Dermis blood vessel endothelial cell (primary cell): ENCODE measurements at regions not wholly inside any gene's neighbourhood (a gene's known extent, or its start where the extent isn't known, plus 50 kb on each side); places are given as distances from the start of the nearest gene placed in this dataset.

Experiments used
- DNase-seq: peaks from one replicate; pipeline ENCODE4 v3.0.0; 2010

DNA sequence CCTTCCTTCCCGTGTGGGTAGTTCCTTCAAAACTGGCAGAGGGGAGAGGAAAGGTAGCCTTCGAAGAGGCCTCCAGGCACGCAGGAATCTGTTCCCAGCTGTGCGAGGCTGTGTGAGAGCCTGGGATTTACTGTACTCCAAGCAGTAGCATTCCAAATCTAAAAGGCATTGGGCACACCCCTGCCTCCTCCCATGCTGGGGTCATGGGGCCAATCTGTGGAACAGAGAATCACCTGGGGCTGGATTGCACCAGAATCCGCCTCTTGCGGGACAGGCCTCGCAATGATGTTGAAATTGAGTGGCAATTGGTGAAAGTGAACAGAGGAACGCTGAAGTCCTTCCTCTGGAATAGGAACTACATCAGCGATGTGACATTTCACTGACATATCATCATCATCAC is 72.5 kb upstream of the IRX3 start:
- DNase-seq: no peak

DNA sequence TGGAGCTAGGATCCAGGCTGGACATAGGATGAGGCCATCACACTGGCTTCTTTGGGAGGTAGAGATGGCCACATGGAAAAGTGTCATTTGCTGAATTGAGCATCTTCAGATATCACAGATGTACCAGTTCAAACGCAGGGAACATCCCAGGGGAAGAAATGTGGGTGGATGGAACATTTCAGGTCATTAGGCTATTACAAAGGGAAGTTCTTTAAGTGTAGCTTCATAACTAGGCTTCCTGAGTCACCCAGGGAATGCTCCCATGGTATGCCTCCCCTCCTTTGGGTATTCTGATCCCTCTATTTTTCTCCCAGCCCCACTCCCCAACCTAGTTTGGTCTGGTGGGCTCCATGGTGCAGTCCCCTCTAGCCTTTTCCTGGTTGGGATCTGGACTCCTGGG is 69.8 kb upstream of the IRX3 start:
- no peak for DNase-seq

DNA sequence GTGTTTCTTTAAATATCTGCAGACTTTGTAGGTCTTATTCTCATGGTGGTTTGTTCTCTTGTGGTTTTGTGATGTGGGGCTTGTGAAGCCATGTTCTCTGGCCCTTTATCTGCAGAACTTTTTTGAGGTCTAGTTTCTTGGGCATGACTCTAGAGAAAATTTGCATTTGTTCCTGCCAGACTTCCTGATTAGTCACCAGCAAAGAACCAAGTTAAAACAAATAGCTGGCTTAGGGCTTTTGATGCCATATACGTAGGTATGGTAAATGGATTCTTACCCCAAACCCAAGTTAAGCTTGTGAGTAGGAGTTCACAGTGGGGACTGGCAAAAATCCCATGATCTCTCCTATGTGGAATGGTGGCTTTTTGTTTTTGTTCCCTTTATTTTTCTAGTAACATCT is 68.7 kb upstream of the IRX3 start:
- DNase-seq: no peak

- no peak for DNase-seq
Measured at GRCh38 chr16:54353097-54353496, 66.5 kb upstream of the IRX3 start.

GRCh38 chr16:54351171-54351570 is 64.6 kb upstream of the IRX3 start:
- DNase-seq: no peak

DNA sequence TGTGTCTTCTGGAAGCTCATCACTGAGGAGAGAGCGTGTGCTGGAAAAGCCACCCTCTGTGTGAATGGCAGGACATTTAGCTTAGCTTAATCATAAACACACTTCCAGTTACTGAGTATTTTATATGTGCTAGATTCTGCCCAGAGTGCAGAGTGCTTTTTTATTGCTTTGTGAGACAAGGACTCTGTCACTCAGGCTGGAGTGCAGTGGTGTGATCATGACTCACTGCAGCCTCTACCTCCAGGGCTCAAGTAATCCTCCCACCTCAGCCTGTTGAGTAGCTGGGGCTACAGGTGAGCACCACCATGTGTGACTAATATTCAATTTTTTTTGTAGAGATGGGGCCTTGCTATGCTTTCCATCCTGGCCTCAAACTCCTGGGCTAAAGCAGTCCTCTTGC is 61.4 kb upstream of the IRX3 start:
- no peak for DNase-seq

GRCh38 chr16:54346041-54346440 is 59.5 kb upstream of the IRX3 start:
- no peak for DNase-seq

GRCh38 chr16:54344646-54345630 is 58.4 kb upstream of the IRX3 start:
- no peak for DNase-seq

DNA sequence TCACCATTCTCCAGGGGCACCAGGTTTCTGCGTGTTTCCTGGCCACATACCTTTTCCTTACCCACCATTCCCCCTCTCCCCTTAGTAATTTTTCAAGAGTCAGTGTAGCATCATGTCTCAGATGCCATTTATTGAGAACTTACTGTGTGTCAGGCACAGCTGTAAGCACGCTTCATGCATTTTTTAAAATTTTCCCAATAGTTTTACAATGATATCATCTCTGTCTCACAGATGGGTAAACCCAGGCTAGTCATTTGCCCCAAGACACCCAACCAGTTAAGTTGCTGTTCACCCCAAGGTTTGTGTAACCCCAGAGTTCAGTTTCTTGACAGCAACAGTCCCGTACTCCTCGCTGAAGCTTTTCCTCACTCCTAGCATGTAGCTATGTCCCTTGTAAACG is 56.4 kb upstream of the IRX3 start:
- no peak for DNase-seq

DNA sequence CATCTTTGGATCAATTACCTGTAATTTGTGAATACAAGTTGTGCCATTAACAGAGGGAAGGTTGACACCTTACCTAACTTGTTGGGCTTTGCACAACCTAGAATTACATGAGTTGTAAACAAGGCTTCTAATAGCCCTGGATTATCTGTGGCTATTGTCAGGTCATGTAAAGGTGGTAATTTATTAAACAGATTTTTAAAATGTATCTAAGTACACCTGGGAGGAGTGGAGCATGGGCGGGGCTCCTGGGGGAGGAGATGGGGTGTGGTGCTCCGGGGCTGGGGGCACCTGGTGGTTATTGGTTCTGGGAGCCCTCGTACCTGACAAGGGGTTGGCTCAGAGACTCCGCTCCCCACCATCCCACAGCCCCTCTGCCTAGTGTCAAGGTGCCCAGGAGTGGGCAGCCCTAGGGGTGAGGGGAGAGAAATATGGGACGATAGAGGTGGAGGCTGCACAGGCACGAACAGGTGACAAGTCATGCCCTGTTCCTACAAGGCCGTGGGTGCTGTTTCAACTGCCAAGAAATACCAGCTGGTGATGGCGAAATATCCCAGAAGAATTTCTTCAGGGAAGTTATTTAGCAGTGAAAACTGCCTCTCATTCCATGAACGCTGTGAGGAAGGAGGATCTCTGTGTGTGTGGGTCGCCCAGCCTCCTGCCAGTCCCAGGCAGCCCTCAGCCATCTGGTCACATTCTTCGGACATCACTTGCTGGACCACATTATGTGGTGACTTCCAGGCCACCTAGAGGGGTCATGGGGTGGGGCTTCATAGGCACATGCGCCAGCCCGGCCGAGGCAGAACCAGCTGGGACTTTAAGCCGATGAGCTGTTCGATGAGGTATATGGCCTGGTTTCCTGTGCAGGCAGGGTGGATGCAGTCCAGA is 55.5 kb upstream of the IRX3 start:
- no peak for DNase-seq

GRCh38 chr16:54340531-54340930 is 53.9 kb upstream of the IRX3 start:
- no peak for DNase-seq

GRCh38 chr16:54336631-54337204 is 50.1 kb upstream of the IRX3 start:
- DNase-seq: no peak
